ENCODE measurements at regions not wholly inside any gene's neighbourhood (a gene's known extent, or its start where the extent isn't known, plus 50 kb on each side); places are given as distances from the start of the nearest gene placed in this dataset.
"Not testable (repeated sequence)": the region's sequence is repeated elsewhere in the genome, so short reads cannot be mapped to it uniquely, and the experiment has no call there.

DNA sequence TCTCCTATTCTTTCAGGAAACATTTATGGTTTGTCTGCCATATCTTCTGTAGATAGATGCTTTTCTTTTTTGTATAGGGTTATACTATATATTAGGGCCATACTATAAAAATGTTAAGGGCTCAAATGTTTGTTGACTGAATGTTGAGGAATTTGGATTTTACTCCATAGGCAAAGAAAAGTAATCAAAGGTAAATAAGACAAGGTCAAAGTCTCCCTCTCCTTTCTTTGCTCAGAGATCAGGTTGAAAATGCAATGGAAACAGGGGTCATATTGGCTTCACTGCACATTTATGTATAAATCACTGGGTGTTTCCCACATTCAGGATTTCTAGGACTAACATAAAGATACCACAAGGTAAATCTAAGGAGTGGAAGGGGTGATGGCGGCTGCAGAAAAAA, 291.4 kb upstream of the FZD8 start:
- DNase-seq (ENCODE audit: low spot score): no peak

DNA sequence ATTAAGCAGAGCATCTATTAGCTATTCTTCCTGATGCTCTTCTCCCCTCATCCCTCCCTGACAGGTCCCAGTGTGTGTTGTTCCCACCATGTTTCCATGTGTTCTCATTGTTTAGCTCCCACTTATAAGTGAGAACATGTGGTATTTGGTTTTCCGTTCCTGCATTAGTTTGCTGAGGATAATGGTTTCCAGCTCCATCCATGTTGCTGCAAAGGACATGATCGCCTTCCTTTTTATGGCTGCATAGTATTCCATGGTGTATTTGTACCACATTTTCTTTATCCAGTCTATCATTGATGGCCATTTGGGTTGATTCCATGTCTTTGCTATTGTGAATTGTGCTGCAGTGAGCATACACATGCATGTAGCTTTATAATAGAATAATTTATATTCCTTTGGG, 287.9 kb upstream of the FZD8 start:
- not testable (repeated sequence) for DNase-seq (ENCODE audit: low spot score)

DNA sequence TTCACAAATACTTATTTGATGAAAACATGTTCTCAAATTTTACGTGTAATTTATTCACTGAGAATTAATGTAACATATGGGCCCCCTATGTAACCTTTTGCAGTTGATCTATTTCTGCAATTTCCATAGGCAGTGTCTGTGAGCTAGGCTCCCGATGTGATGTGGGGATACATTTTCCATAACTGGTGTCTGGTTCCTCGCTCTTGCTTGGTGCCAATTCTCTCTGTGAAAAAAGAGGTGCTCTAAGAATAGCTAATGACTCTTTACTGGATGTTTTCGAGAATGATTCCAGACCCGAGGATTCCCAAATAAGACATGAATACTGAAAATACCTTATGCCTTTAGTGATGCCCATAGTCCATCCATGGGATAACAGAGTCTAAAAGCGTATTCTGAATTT, 286.7 kb upstream of the FZD8 start:
- DNase-seq (ENCODE audit: low spot score): no peak

DNA sequence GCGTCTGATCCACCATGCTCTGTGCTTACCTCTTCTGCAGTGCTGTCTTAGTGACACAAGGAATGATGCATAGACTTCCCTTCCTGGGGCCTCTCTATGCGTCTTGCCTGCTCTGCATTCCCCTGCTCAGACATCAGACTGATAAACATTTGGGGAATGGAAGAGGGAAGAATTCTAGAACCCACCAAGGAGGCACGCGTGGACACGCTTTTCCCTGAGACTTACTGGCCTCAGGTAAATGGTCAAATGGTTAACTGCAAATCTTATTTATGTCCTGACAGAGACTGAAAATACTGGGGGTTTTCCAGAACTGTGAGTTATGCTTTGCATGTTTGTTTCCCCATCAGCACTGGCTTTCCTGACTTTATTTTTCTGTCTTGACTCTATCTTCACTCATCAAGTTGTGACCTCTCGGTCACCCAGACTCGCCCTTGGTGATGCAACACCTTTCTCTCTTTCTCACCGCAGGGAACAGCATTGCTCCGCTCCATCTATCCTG, 285.9 kb upstream of the FZD8 start:
- DNase-seq (ENCODE audit: low spot score): no peak

DNA sequence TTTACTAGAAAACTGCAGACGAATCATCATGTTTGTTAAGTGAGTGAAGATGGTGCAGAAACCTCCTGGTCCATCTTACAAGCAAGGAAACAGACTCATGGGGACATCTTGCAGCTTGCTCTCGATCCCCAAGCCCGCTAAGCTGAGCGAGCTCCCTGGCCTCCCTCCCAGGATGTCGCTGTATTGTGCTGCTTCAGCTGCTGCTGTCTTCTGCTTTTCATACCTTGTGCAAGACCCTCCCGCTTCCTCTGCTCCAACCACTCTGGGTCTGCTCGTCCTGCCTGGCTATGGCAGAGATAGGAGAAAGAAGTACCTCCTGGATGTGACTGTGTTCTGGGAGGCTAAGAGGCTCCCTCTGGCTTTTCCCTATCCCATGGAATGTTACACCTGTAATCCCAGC, 285.2 kb upstream of the FZD8 start:
- DNase-seq (ENCODE audit: low spot score): no peak

DNA sequence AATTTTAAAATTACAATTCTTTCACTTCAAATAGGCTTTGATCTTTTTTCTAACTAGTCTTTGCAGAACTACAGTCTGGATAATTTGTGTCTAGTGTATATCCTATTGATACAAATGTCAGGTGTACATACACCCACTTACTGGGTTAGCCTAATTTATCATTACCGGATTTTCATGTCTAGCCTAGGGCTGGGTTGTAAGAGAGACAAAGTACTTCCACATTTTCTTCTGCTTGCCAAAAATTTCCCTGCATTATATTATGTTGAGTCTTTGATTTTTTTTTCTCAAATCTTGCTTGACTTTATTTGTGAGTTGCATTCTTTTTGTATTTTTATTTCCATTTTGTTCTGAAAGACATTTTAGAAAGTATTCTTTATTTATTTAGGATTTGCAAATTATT, 284.8 kb upstream of the FZD8 start:
- DNase-seq (ENCODE audit: low spot score): no peak

DNA sequence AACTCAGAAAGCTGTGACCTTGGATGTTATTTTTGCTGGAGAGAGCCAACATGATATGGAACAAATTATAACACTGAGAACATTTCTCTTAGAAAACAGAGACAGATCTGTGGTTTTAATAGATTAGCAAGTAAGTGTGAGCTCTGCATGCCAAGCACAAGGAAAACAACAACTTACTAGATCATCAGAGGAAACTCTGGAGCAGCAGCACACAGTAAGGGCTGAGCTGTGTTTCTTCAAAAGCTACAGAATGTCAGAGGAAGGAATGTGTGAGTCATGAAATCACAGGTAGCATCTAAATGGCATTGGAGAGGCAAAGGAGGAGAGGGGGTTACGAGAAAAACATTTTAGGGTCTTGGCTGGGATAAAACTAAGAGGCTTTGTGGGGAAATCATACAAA, 283.4 kb upstream of the FZD8 start:
- no peak for DNase-seq (ENCODE audit: low spot score)

DNA sequence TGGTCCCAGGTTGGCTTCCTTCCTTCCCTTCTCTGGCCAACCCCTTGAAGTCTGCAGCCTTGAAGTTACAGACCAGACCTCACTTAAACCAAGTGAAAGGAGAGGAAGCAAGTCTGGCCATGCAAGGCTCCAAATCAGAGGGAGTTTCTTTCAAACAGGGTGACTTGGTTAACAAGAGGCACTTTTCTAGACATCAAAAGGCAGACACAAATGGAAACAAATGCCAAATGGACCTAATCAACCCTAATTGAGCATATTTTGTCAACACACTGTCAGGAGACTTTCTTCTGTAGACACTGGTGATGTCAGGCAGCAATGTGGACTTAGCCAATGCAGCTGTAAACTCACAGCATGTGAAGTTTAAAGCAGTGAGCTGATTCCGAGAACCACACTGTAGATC, 282.7 kb upstream of the FZD8 start:
- no peak for DNase-seq (ENCODE audit: low spot score)

DNA sequence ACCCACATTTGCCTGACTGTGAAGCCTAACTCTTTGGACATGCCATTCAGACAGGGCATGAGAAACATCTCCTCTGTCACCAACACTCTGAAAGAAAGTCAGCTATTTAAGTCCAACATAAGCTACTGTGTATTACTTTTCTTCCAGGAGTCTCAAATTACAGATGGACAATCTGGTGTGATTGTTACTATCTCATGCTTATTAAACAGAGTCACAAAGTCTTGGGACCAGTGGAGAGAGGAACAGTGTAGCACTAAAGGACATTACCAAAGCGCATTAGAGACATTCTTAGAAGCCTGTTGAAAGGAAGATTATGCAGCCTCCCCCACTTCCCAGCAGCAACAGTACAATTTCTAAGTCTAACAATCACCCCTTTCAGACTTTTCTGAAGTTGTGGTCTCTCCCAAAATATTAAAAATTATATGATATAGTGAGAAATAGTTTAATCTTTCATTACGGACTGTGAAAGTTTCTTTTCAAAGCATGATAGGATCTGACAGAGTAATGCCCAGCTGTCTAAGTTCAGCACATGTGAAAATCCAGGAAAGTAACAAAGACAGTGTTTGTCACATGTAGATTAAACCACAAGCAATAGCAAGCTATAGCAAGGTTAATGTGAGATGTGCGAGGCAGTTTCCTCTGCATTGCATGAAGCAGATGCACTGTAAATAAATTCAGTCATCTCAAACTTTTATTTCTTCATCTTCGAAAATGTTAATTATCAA, 280.9 kb upstream of the FZD8 start:
- DNase-seq (ENCODE audit: low spot score): no peak

DNA sequence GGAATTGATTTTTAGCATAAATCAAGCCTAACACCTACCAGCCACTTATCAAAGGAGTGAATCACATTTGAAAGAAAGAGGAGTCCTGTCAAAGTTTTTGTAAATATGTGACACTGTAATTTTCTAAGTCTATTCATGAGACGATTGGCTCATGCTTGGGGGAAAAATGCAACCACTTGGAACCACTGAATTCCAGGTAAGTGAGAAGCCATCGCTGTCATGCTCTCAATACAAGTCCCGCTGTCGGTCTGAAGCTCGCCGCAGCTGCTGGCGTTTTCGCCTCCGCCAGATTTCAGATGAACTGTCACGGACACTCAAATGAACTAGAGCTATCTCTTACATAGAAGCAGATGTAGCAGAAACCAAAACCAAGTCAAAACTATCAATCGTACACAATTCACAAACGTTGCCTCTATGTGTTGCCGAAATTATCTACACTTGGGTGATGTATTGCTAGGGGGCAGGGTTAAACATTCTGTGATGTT, 279.8 kb upstream of the FZD8 start:
- no peak for DNase-seq (ENCODE audit: low spot score)

DNA sequence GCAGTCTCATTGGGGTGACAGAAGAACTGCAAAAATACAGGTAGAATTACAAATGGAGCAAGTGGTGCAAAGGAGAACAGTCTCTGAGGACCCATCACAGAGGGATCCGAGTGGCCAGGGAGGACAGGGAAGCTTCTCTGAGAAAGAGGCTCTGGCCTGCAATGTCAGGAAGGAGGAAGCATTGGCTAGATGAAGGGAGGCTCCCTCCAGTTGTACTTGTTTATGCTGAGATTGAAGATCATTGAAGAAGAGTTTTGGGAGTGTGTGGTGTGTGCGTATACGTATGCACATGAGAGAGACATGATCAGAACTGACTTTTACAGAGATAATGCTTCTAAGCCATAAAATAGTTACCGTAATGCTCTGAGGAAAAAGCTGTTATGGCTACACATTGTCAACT, 274.7 kb upstream of the FZD8 start:
- no peak for DNase-seq (ENCODE audit: low spot score)

DNA sequence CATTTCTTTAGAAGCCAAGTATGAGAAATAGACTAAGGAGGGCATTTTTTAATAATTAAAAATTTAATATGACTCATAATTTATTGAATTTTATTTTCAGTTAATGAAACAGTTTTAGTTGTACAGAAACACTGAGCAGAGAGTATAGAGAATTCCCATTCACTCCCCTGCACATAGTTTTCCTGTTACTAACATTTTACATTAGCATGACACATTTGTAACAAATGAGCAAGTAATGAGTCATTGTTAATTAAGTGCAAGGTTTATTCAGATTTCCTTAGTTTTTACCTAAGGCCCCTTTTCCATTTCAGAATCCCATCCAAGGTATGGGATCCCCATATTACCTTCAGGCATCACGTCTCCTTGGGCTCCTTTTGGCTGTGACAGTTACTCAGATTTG, 271.5 kb upstream of the FZD8 start:
- DNase-seq (ENCODE audit: low spot score): no peak

DNA sequence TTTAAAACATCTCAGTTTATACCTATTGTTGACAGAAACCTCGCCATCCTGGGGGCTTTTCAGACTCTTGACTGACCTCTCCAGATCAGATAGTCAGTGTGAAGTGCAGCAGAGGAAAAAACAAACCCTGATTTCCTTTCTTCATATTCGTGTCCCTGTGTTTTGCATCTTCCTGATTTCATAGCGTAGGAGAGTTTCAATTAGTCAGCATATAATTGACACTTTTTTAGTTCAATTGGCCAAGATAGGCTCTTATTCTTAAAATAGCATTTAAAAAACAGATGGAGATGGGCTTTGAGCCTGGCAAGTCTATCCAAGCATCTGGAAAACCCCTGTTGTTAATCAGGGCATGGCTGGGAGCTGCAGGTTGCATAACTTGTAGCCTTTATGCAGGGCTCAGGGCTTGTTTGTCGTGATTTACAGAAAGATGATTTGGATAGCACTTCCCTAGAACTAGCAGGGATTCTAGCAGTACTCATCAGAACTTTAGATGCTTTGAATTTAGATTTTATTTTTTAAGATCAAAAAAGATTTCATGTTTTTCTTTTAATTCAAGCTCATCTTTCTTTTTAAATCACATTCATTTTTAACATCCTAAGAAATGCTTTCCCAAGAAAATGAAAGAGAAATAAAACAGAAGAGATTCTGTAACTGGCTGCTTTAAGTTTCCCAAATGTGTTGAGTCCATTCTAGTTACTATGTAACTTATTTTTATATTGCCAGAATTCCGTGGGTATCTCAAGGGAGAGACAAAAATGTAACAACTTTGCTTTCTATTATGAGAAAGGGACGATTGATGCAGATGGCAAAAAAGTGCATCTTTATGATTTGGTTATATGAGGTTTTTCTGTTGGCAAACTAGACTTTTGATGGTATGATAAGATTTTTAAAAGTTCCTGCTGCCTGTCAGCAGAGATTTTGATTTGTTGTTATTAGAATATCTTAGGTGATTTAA, 270.8 kb upstream of the FZD8 start:
- DNase-seq (ENCODE audit: low spot score): no peak

DNA sequence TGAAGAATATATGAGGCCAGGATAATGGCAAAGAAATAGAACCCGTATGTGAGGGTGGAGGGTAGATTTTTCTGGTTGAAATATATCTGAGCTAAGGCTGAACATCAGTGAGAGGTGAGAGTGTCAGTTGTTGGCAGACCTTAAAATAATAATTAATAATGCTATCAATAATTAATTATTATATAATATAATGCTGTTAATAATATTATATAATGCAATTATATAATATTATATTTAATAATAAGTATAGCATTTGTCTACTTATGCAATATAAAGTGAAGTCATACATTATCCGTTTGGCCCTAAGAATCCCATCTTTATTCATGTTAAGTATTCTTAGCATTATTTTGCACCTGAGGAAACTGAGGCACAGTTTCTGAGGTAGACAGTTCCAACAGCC, 269.9 kb upstream of the FZD8 start:
- DNase-seq (ENCODE audit: low spot score): no peak

DNA sequence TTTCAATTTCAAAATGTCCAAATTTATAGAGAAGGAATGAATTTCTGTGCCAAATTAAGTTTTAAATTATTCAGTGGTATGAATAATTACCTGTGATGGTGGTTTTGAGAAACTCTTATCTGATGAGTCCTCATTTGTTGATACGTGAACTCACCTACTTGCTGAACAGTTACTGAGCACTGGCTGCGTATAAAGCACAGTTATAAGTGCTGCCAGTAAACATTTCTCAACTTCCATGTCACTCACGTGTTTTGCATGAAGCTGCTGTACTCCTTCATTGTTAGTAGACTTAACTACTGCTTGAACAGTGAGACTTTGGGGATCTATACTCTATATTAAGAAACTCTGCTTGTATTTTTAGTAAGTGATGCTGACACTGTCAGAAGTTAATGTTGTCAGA, 269.1 kb upstream of the FZD8 start:
- no peak for DNase-seq (ENCODE audit: low spot score)

DNA sequence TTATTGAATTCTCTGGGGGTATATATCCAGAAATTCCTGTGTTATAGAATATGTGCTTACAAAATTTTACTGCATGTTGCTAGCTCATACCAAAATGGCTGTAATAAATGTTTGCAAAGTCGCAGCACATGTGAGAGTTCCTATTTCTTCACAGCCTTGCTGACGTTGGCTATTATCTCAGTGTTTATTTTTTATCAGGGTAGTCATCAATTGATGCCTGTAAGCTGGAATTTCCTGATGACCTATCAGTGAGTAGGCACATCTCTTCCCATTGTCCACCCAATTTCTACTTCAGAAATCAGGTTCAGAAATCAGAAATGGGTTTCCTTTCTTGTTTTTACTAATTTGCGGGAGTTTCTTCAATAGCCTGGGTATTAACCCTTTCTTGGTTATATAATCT, 268.1 kb upstream of the FZD8 start:
- DNase-seq (ENCODE audit: low spot score): no peak

DNA sequence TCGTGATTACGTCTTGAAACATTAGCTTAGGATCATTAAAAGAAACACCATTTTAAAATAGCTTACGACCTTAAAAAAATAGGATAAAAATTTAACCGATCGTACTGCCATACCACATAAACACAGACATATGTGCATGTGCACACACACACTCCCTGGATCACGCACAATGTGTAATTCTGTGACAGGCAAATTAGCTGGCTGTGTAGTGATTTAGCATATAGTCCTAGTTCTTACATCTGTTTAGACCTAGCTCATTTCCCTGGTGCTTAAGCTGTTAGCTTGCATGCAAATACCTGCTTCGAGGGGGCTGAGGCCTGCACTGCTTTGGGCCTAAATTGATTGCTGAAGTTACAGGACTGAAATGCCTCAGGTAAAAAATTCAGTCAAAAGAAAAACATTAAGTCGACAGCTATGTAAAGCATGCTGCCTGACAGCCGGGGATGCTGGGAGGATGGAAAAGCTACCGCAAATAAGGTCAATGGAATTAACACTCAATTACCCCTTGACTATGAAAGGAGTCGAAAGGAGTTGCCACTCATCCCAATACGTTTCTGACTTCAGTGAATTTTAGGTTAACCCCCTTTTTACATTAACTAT, 267.1 kb upstream of the FZD8 start:
- DNase-seq (ENCODE audit: low spot score): no peak

DNA sequence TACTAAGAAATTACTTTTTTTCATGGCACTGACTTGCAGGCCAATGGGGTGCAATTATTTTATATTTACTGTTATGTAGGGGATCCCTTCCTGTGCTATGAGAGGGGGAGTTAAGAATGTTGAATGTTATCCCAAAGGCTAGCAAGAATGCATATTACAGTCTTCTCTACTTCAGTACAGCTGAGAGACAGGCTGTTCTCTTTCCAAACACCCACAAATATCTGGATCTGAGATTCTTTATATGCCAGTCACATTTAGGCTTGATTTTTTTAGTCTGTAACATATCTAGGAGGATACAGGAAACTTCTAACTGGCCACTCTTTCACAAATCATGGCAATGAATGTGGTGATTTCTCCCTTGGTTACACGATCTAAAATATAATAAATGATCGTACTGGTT, 266.4 kb upstream of the FZD8 start:
- no peak for DNase-seq (ENCODE audit: low spot score)

DNA sequence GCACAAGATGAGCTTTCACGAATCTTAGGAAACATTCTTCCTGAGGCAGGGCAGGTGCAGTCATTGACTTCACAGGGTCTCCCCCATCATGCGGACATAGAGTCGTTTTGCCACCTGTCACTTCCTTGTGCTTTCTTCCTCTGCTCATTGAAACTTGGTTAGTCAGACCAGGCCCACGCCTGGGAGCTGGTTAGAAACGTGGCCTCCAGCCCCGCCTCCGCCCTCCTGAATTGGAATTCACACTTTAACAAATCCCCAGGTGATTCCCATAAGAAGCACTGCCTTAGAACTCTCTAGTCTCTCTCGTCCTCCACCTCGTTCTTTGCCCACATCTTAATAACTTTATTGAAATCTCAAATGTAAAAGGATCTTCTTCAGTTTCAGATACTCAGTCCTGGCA, 265.5 kb upstream of the FZD8 start:
- no peak for DNase-seq (ENCODE audit: low spot score)

DNA sequence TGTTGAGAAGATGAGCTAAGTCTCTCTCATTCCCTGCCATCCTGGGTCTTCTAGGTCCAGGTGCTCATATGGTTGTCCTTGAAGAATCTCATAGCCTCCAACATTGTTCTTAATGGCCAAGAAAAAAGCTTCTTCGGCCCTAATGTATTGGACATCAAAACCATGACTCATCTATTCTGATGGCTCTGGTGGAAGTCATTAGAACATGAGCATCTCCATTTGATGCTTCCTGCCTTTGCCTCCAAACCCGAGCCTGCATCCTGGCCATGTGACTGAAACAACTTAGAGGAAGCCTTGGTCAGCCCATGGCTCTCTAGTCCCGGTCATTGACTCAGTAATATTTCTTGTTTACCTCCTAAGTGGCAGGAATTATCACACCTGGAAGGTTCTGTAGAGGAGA, 264.1 kb upstream of the FZD8 start:
- no peak for DNase-seq (ENCODE audit: low spot score)

DNA sequence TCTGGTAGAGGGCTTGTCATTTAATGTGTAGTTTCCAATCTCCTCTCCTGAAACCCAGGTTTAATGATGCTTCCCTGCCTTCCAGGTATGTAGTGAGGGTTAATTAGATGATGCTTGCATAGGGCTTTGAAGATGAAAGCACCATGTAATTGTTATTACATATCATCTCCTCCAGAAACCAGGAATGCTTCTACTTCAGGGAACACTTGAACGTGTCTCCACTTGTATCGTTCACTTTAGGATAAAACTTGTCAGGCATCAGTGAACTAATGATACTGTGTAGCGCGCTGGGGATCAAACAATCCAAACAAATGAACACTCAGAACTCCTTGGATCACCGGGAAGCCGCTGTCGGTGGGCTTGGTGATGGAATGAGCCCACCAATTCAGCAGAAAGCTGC, 260.9 kb upstream of the FZD8 start:
- no peak for DNase-seq (ENCODE audit: low spot score)

DNA sequence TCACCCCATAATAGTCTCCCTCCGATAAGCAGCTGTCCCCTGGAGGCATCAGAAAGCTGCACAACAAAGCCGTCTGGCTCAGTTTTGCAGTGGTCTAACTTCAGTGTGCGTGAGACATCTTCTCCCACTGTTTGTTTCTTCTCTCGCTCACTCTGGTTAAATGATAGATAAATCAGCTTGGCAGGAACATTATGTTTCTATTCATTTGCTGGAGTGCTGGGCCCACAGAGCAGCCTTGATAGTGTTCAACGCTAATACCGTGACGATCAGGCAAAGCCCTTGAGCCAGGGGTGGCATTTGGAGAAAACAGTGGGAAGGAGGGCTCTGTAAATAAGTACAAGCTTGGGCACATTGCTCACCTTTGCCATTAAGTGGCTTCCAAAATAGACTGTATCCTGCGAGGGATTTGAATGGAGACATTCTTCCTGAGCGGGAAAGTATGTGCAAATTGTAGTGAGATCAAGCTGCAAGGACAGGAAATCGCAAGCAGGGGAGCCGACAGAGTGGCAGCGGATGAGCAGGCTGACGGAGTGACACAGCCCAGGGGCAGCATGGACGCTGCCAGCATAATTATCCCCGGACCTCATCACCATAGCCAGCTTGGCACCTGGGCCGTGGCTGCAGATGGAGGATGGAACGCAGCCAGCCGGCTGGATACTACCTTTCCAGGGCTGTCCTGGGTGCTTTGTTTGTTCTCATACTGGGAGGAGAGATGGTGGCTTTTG, 256.8 kb upstream of the FZD8 start:
- no peak for DNase-seq (ENCODE audit: low spot score)

All from ecto neural progenitor cell (in vitro differentiated cells).